H9 (cell line): ENCODE measurements at regions not wholly inside any gene's neighbourhood (a gene's known extent, or its start where the extent isn't known, plus 50 kb on each side); places are given as distances from the start of the nearest gene placed in this dataset.

ENCODE experiments used
- DNase-seq: peaks from one replicate; pipeline ENCODE4 v3.0.0-alpha.2; 2017
- H2AFZ ChIP-seq: one replicate; pipeline ENCODE4 v1.6.1; 2013; ENCODE audit warnings: mild to moderate bottlenecking, low read length, control low read depth, moderate library complexity
- H2AK5ac ChIP-seq: 2 replicates; pipeline ENCODE4 v1.6.1; 2013; ENCODE audit warnings: low read length, control low read depth, mixed read lengths; ENCODE audit not compliant: insufficient read length
- H2BK120ac ChIP-seq: one replicate; pipeline ENCODE4 v1.6.1; 2013; ENCODE audit warnings: low read depth, mild to moderate bottlenecking, low read length, control low read depth, inconsistent platforms; ENCODE audit not compliant: poor library complexity, severe bottlenecking
- H2BK12ac ChIP-seq: 2 replicates; pipeline ENCODE4 v1.6.1; 2013; ENCODE audit warnings: low read length, control low read depth, mixed read lengths, low read depth; ENCODE audit not compliant: insufficient read length
- H2BK15ac ChIP-seq: 2 replicates; pipeline ENCODE4 v1.6.1; 2013; ENCODE audit warnings: low read depth, low read length, control low read depth
- H2BK20ac ChIP-seq: one replicate; pipeline ENCODE4 v1.6.1; 2013; ENCODE audit warnings: low read depth, mild to moderate bottlenecking, low read length, control low read depth, inconsistent platforms; ENCODE audit not compliant: poor library complexity, severe bottlenecking
- H2BK5ac ChIP-seq: 2 replicates; pipeline ENCODE4 v1.6.1; 2013; ENCODE audit warnings: low read length, control low read depth, mixed read lengths; ENCODE audit not compliant: insufficient read length
- H3K14ac ChIP-seq: 2 replicates; pipeline ENCODE4 v1.6.1; 2013; ENCODE audit warnings: low read length, control low read depth; ENCODE audit not compliant: insufficient read depth
- H3K18ac ChIP-seq: 2 replicates; pipeline ENCODE4 v1.6.1; 2013; ENCODE audit warnings: low read depth, mild to moderate bottlenecking, mixed read lengths, low read length, control low read depth; ENCODE audit not compliant: insufficient read length
- H3K23ac ChIP-seq: 2 replicates; pipeline ENCODE4 v1.6.1; 2013; ENCODE audit warnings: low read length, control low read depth, mixed read lengths, low read depth; ENCODE audit not compliant: insufficient read length
- H3K23me2 ChIP-seq: 2 replicates; pipeline ENCODE4 v1.6.1; 2013; ENCODE audit warnings: low read depth, mild to moderate bottlenecking, mixed read lengths, low read length, control low read depth; ENCODE audit not compliant: insufficient read length, poor library complexity, severe bottlenecking
- H3K27ac ChIP-seq: 2 replicates; pipeline ENCODE4 v1.5.1; 2013; ENCODE audit warnings: low read length, control low read depth, mixed read lengths, low read depth; ENCODE audit not compliant: insufficient read length
- H3K27me3 ChIP-seq: 2 replicates; pipeline ENCODE4 v1.6.1; 2013; ENCODE audit warnings: low read length, control low read depth, inconsistent platforms; ENCODE audit not compliant: insufficient read depth
- H3K4ac ChIP-seq: 2 replicates; pipeline ENCODE4 v1.6.1; 2013; ENCODE audit warnings: low read depth, mild to moderate bottlenecking, control low read depth, inconsistent platforms, low read length, moderate library complexity
- H3K4me1 ChIP-seq: 2 replicates; pipeline ENCODE4 v1.6.1; 2013; ENCODE audit warnings: low read length, control low read depth, inconsistent platforms; ENCODE audit not compliant: insufficient read depth
- H3K4me2 ChIP-seq: 2 replicates; pipeline ENCODE4 v1.6.1; 2013; ENCODE audit warnings: low read length, control low read depth, mixed read lengths; ENCODE audit not compliant: insufficient read length, insufficient read depth
- H3K56ac ChIP-seq: 2 replicates; pipeline ENCODE4 v1.6.1; 2013; ENCODE audit warnings: low read depth, mild to moderate bottlenecking, mixed read lengths, low read length, control low read depth; ENCODE audit not compliant: insufficient read length
- H3K79me1 ChIP-seq: 2 replicates; pipeline ENCODE4 v1.6.1; 2013; ENCODE audit warnings: low read depth, mild to moderate bottlenecking, moderate library complexity, low read length, control low read depth, inconsistent platforms; ENCODE audit not compliant: insufficient read depth, poor library complexity, severe bottlenecking
- H3K79me2 ChIP-seq: 2 replicates; pipeline ENCODE4 v1.6.1; 2013; ENCODE audit warnings: low read length, control low read depth, inconsistent platforms; ENCODE audit not compliant: insufficient read depth
- H3K9ac ChIP-seq: 2 replicates; pipeline ENCODE4 v1.6.1; 2013; ENCODE audit warnings: low read length, control low read depth, mixed read lengths; ENCODE audit not compliant: insufficient read length; ENCODE audit errors: extremely low read depth
- H3K9me3 ChIP-seq: one replicate; pipeline ENCODE4 v1.6.1; 2013; ENCODE audit warnings: low read depth, low read length, inconsistent platforms; ENCODE audit not compliant: control insufficient read depth
- H3T11ph ChIP-seq: one replicate; pipeline ENCODE4 v1.6.1; 2013; ENCODE audit warnings: mild to moderate bottlenecking, low read length, control low read depth, inconsistent platforms
- H4K20me1 ChIP-seq: one replicate; pipeline ENCODE4 v1.6.1; 2013; ENCODE audit not compliant: control insufficient read depth, insufficient read length, insufficient read depth
- H4K5ac ChIP-seq: 2 replicates; pipeline ENCODE4 v1.6.1; 2013; ENCODE audit warnings: low read depth, mild to moderate bottlenecking, mixed read lengths, low read length, control low read depth; ENCODE audit not compliant: insufficient read length
- H4K8ac ChIP-seq: replicated peaks from 2 replicates; pipeline ENCODE4 v1.6.1; 2013; ENCODE audit warnings: low read length, control low read depth, mixed read lengths, low read depth; ENCODE audit not compliant: insufficient read length
- H4K91ac ChIP-seq: 2 replicates; pipeline ENCODE4 v1.6.1; 2013; ENCODE audit warnings: low read depth, mild to moderate bottlenecking, moderate library complexity, mixed read lengths, low read length, control low read depth; ENCODE audit not compliant: insufficient read length
- H3K27ac Mint-ChIP-seq, 3 experiments: 2 replicates in 2 of 3; 3 replicates in 1 of 3; pipeline ENCODE4 v1.8.0; 2020 to 2021; ENCODE audit warnings: mixed read lengths in 3 of 3, mild to moderate bottlenecking in 1 of 3, moderate library complexity in 1 of 3
- H3K27me3 Mint-ChIP-seq: 2 replicates; pipeline ENCODE4 v1.8.0; 2021; ENCODE audit warnings: low read depth, mild to moderate bottlenecking, moderate library complexity, mixed read lengths
- H3K36me3 Mint-ChIP-seq, 3 experiments: 2 replicates in 2 of 3; 3 replicates in 1 of 3; pipeline ENCODE4 v1.8.0; 2020 to 2021; ENCODE audit warnings: low read depth in 3 of 3, mixed read lengths in 3 of 3; ENCODE audit not compliant: insufficient read depth in 1 of 3
- H3K4me1 Mint-ChIP-seq, 2 experiments: 2 replicates each; pipeline ENCODE4 v1.8.0; 2020; ENCODE audit warnings: mixed read lengths in 2 of 2
- H3K4me3 Mint-ChIP-seq, 2 experiments: 2 replicates in 1 of 2; 3 replicates in 1 of 2; pipeline ENCODE4 v1.8.0; 2020 to 2021; ENCODE audit warnings: mild to moderate bottlenecking in 2 of 2, mixed read lengths in 2 of 2, moderate library complexity in 1 of 2
- H3K9me3 Mint-ChIP-seq, 2 experiments: 2 replicates in 1 of 2; 3 replicates in 1 of 2; pipeline ENCODE4 v1.8.0; 2020; ENCODE audit warnings: mild to moderate bottlenecking in 2 of 2, mixed read lengths in 2 of 2, moderate library complexity in 1 of 2
- WGBS: extraction: QIAGEN DNeasy Blood & Tissue Kit; methylation state at CpG from one replicate; pipeline ENCODE4 v1.1.7; 2013; ENCODE audit warnings: missing lambda C conversion rate, low lambda C conversion rate, mixed read lengths; ENCODE audit not compliant: insufficient read length; ENCODE audit errors: extremely low coverage; 5-methylcytosine and 5-hydroxymethylcytosine counted together
- TF ChIP-seq, protein P1 (sequence below): fragments of 200-600 bp; sonication (generic); conservative IDR thresholded peaks from 3 replicates; pipeline ENCODE4 v1.8.0; 2021; ENCODE audit warnings: antibody characterized with exemption, mild to moderate bottlenecking

DNA sequence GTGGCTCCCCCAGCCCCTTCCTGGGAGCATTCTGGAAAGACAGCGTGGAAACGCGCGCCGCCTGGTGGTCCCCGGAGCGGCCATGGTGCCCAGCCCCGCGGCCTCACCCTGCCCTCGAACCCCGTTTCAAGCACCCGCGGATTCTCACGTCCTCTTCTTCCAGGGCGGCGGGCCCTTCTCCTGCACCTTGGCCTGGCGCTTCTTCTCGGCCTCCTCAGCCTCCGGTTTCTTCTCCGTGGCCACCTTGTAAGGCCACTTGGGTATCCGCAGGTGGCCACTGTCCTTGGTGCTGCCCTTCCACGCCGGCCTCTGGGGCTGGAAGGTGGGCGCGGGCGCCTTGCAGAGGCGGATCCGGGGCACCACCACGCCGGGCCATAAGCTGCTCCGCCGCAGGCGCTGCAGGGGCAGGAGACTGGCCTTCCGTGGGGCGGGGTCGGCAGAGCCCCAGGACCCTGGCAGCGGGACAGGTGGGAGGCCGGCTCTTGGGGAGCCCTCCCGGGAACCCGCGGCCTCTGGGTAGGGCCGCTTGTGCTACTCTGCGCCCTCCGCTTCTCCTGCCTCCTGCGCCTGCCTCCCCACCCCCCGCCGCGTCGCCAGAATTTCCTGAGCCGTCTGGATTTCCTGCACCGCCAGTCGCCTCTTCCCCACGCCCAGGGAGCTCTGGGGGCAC lies 83.4 kb downstream of the TRIM51G start:
- Histone ChIP-seq H2AFZ (no peak overlapping the region), H3K23me2 (no peaks in the 10 kb centered on the region), H3K27me3 (no peaks in the 10 kb centered on the region), H3K79me1 (no peaks in the 10 kb centered on the region), H3K9ac (no peak overlapping the region), H3K9me3 (peaks cover 16% of the 10 kb centered on the region), H3K79me2 (no peaks in the 10 kb centered on the region), H2BK5ac (no peak overlapping the region), H2BK120ac (no peak overlapping the region), H2AK5ac (no peak overlapping the region), H3K14ac (no peak overlapping the region), H3K4me1 (no peaks in the 10 kb centered on the region), H4K91ac (no peak overlapping the region), H3K4me2 (no peak overlapping the region), H3K23ac (no peak overlapping the region), H3K18ac (no peak overlapping the region), H2BK15ac (no peak overlapping the region), H3K56ac (no peak overlapping the region), H2BK12ac (no peak overlapping the region), H4K20me1 (no peaks in the 10 kb centered on the region), H2BK20ac (no peak overlapping the region), H3T11ph (no peak overlapping the region), H4K8ac (no peak overlapping the region), H3K4ac (no peak overlapping the region), H3K27ac (no peak overlapping the region), H4K5ac (no peak overlapping the region)
- no CpG with 5 or more reads among the region's 53 CpGs for whole genome bisulfite sequencing
- DNase-seq: peak; percentile 13
- Mint-ChIP-seq H3K27ac (no peak overlapping the region), H3K4me3 (no peak overlapping the region), H3K4me1 (no peaks in the 10 kb centered on the region), H3K27me3 (no peaks in the 10 kb centered on the region), H3K9me3 (peaks cover 41 to 47% of the 10 kb centered on the region in 2 experiments), H3K36me3 (peaks cover 4 to 8% (median 4%) of the 10 kb centered on the region in 3 experiments; a peak in 6 of 7 replicates)
- TF ChIP-seq, protein P1, sequence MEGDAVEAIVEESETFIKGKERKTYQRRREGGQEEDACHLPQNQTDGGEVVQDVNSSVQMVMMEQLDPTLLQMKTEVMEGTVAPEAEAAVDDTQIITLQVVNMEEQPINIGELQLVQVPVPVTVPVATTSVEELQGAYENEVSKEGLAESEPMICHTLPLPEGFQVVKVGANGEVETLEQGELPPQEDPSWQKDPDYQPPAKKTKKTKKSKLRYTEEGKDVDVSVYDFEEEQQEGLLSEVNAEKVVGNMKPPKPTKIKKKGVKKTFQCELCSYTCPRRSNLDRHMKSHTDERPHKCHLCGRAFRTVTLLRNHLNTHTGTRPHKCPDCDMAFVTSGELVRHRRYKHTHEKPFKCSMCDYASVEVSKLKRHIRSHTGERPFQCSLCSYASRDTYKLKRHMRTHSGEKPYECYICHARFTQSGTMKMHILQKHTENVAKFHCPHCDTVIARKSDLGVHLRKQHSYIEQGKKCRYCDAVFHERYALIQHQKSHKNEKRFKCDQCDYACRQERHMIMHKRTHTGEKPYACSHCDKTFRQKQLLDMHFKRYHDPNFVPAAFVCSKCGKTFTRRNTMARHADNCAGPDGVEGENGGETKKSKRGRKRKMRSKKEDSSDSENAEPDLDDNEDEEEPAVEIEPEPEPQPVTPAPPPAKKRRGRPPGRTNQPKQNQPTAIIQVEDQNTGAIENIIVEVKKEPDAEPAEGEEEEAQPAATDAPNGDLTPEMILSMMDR: no peak
